GM19099 (cell line): ENCODE measurements at regions not wholly inside any gene's neighbourhood (a gene's known extent, or its start where the extent isn't known, plus 50 kb on each side); places are given as distances from the start of the nearest gene placed in this dataset.

ENCODE experiments used
- POLR2A ChIP-seq: IDR thresholded peaks from 3 replicates; pipeline ENCODE4 v1.6.1; 2011; ENCODE audit warnings: low read depth; ENCODE audit not compliant: insufficient read length; ENCODE audit errors: extremely low read depth

GRCh38 chr12:125593269-125593668, 528.0 kb downstream of the AACS start:
- no peak for TF ChIP-seq POLR2A

- TF ChIP-seq POLR2A, result no peak
These were observed 539.7 kb downstream of the AACS start for GRCh38 chr12:125604976-125605375.

DNA sequence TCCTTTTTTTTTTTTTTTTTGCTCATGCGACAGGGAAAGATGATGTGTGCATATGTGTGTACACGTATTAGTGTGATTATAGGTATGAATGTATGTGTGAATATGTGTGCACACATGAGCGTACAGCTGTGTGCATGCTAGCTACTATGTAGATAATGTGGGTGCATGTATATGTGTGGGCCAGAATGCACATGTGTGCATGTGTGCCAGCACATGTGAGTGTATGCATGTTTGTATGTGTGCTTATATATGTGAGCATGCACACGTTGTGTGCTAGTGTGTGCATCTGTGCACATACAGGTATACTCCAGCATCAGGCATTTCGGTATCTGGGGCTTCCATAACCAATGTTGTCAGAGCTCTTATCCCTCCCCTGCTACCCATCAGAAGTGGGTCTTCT, 541.1 kb downstream of the AACS start:
- TF ChIP-seq POLR2A, result no peak

DNA sequence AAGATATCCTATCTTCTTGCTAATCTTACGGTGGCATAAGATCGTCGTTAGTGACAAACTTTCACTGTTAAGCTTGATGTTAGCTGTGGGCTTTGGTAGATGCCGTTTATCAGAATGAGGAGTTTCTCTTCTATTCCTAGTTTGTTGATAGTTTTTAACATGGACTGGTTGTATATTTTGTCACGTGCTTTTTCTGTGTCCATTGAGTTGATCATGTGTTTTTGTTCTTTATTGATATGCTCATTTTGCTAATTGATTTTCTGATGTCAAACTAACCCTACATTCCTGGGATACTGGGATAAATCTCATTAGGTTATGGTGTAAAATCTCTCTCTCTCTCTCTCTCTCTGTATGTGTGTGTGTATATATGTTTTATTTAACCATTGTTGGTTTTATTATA, 545.1 kb downstream of the AACS start:
- no peak for TF ChIP-seq POLR2A

DNA sequence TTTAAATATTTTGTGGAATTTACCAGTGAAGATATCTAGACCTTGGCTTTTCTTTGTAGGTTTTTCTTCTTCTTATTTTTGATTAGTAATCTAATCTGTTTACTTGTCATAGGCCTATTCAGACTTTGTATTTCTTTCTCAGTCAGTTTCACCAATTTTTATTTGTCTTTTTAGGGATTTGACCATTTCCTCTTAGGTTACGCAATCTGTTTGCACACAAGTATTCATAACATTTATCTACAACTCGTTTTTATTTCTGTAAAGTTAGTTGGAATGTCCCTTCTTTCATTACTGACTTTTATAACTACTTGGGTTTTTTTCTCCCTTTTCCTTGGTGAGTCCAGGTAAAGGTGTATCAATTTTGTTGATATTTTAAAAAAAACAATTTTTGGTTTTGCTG, 545.7 kb downstream of the AACS start:
- TF ChIP-seq POLR2A, result no peak

DNA sequence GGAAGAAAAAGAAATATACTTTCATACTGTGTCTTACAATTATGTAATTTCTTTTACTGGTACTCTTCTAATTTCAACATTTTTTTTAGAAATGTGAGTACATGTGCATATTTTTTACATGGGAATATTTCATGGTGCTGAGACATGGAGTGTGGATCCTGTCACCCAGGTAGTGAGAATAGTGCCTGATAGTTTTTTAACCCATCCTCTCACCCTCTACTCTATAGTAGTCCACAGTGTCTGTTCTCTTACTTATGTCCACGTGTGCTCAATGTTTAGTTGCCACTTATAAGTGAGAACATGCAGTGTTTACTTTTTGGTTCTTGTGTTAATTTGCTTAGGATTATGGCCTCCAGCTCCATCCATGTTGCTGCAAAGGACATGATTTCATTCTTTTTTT, 548.8 kb downstream of the AACS start:
- TF ChIP-seq POLR2A, result no peak

DNA sequence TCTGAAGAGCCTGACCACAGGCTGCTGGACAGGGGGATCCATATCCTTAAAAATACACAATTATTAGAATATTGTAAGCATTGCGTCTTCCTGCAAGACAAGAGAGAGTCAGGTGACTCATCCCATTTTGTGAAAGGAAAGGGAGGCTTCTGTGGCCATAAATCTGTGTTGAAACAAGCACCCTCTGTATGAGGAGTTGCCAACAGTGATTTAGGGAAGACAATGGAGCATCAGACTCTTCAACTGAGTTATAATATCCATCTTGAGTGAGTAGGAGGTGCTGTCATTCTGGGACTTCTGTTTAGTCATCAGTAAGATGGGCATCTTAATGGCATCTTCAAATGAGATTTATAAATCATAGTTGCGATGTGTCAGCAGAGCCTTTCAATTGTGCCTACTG, 554.5 kb downstream of the AACS start:
- TF ChIP-seq POLR2A, result no peak

GRCh38 chr12:125633686-125634085, 568.5 kb downstream of the AACS start:
- no peak for TF ChIP-seq POLR2A

DNA sequence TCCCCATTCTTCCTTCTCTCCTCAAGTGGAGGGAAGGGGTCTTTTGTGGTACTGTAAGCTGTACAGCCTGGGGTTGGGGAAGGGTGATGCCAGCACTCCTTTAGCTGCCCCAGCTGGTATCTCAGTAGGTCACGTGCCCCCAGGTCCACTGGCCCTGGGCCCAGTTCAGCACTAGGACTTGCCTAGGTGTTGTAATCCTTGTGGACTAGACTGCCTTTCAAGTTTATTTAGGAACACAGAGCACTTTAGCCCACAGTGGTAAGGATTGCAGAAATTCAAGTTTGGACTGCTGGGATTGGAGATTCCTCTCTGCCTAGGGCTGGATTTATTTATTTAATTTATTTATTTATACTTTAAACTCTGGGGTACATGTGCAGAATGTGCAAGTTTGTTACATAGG, 569.6 kb downstream of the AACS start:
- no peak for TF ChIP-seq POLR2A

DNA sequence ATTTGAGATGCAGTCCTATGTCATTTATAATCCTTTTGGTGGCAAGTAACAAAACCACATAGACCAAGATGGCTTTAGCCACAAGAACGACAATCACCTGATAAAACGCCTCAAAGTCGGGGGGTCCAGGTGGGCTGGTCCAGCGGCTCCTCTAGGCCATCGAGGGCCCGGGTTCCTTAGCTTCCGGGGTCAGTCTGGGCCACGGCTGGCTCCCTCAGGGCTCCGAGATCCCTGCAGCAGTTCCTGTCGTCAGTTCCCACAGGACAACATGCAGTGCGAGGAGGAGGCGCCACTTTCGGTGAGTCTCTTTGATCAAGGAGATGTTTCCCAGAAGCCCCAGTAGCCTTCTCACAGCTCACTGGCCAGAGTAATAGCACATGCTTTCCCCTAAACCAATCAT, 574.6 kb downstream of the AACS start:
- no peak for TF ChIP-seq POLR2A

DNA sequence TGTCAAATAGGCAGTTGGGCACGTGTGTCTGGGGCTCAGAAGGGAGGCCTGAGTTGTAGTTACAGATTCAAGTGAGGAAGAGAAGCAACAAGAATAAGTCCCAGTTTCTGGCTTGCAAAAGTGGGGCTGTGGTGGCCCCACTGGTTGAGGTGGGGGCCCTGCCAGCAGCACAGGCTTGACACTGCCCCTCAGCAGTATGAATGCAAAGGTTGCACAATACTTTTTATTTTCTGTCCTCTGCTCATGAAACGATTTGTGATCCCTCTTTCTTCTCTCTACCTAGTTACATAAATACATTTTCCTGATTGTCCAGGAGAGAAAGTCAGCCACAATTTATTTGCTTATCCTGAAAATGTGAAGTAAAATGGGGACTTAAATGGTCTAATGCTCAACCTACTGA, 577.8 kb downstream of the AACS start:
- TF ChIP-seq POLR2A, result no peak

GRCh38 chr12:125645724-125646123, 580.5 kb downstream of the AACS start:
- TF ChIP-seq POLR2A, result no peak

GRCh38 chr12:125650587-125650986, 585.4 kb downstream of the AACS start:
- no peak for TF ChIP-seq POLR2A

GRCh38 chr12:125651625-125652024, 586.4 kb downstream of the AACS start:
- TF ChIP-seq POLR2A, result no peak

DNA sequence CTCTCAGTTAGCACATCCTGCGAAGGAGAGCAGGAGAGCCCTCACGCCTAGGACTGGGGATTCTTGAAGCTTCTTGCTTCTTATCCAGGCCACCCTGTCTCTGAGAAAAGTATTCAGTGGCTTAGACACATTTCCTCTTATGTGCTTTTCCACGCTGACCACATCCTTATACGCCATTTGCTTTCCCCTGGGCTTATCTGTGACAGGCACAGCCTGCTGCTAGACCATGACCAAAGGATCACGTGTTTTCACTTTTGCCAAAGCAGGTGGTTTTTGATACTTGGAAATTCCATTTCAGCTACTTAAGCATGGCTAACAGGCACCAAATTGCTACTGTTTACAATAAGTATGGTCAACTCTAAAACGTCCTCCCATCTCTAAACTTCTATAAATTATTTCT, 587.4 kb downstream of the AACS start:
- TF ChIP-seq POLR2A, result no peak

- no peak for TF ChIP-seq POLR2A
These were observed 592.4 kb downstream of the AACS start for GRCh38 chr12:125657681-125658080.

GRCh38 chr12:125674554-125675338, 609.5 kb downstream of the AACS start:
- no peak for TF ChIP-seq POLR2A
